SH-SY5Y (cell line): ENCODE measurements at regions not wholly inside any gene's neighbourhood (a gene's known extent, or its start where the extent isn't known, plus 50 kb on each side); places are given as distances from the start of the nearest gene placed in this dataset.

Source experiments
- GATA2 ChIP-seq: IDR thresholded peaks from 2 replicates; pipeline ENCODE4 v1.6.1; 2011; ENCODE audit warnings: mild to moderate bottlenecking, low read depth, low read length
- GATA3 ChIP-seq: IDR thresholded peaks from 2 replicates; pipeline ENCODE4 v1.6.1; 2011; ENCODE audit warnings: low read depth, mild to moderate bottlenecking, low read length, moderate library complexity

DNA sequence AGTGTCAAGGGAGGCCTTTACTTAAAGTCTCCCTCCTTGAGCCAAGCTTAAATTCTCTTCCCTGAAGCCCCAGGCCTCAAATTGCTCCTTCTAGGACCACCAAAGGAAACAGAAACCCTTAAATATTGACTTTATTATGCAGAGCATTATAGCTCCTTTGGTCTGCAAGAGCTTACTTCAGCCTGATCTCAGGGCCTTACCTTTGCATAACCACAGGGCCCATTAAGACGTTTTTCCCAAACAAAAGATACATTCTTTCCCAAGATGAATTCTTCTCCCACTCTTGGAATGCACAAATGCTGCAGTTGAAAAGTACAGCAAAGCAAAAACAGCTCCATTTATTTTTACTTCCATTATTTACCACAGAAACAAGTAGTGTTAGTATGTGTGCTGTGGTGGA is 130.8 kb downstream of the B3GNT2 start:
- no peak for TF ChIP-seq GATA3
- no peak for TF ChIP-seq GATA2
